GM23338 (cell line): ENCODE measurements at regions not wholly inside any gene's neighbourhood (a gene's known extent, or its start where the extent isn't known, plus 50 kb on each side); places are given as distances from the start of the nearest gene placed in this dataset.

Source experiments
- ATAC-seq: fragments of 200-7000 bp; cut with Tn5 transposase; 3 replicates; pipeline ENCODE4 v1.9.1; 2020
- DNase-seq: peaks from one replicate; pipeline ENCODE4 v3.0.0-alpha.2; 2015; ENCODE audit warnings: low spot score
- H2AFZ ChIP-seq: fragments of 200-600 bp; sonication (generic); 2 replicates; pipeline ENCODE4 v1.8.0; 2016; ENCODE audit warnings: antibody characterized with exemption, mild to moderate bottlenecking, moderate library complexity
- H3F3A ChIP-seq: fragments of 200-600 bp; sonication (generic); replicated peaks from 2 replicates; pipeline ENCODE4 v1.8.0; 2017; ENCODE audit warnings: antibody characterized with exemption, mixed run types, low read depth
- H3K27ac ChIP-seq: fragments of 200-600 bp; sonication (generic); 2 replicates; pipeline ENCODE4 v1.6.1; 2016; ENCODE audit warnings: low read depth
- H3K27me3 ChIP-seq: fragments of 200-600 bp; sonication (generic); 2 replicates; pipeline ENCODE4 v1.8.0; 2016; ENCODE audit warnings: mild to moderate bottlenecking, mixed run types, moderate library complexity; ENCODE audit not compliant: insufficient read depth
- H3K36me3 ChIP-seq: fragments of 200-600 bp; sonication (generic); 2 replicates; pipeline ENCODE4 v1.8.0; 2016; ENCODE audit warnings: mild to moderate bottlenecking; ENCODE audit not compliant: insufficient read depth
- H3K4me1 ChIP-seq: fragments of 200-600 bp; sonication (generic); 2 replicates; pipeline ENCODE4 v1.8.0; 2016; ENCODE audit warnings: mild to moderate bottlenecking, moderate library complexity; ENCODE audit not compliant: insufficient read depth
- H3K4me2 ChIP-seq: fragments of 200-600 bp; sonication (generic); 2 replicates; pipeline ENCODE4 v1.7.1; 2017; ENCODE audit warnings: mixed run types
- H3K4me3 ChIP-seq: fragments of 200-600 bp; sonication (generic); 2 replicates; pipeline ENCODE4 v1.6.1; 2016; ENCODE audit warnings: mixed run types
- H3K79me2 ChIP-seq: fragments of 200-600 bp; sonication (generic); replicated peaks from 2 replicates; pipeline ENCODE4 v1.8.0; 2017; ENCODE audit warnings: mild to moderate bottlenecking; ENCODE audit not compliant: insufficient read depth
- H3K9me2 ChIP-seq: fragments of 200-600 bp; sonication (generic); 2 replicates; pipeline ENCODE4 v1.8.0; 2017; ENCODE audit not compliant: insufficient read depth
- H4K20me1 ChIP-seq: fragments of 200-600 bp; sonication (generic); replicated peaks from 2 replicates; pipeline ENCODE4 v1.8.0; 2017; ENCODE audit warnings: mild to moderate bottlenecking; ENCODE audit not compliant: insufficient read depth
- H3K27ac Mint-ChIP-seq: 2 replicates; pipeline ENCODE4 v1.8.0; 2020; ENCODE audit warnings: inconsistent platforms, mild to moderate bottlenecking, moderate library complexity, mixed read lengths
- H3K27me3 Mint-ChIP-seq: 3 replicates; pipeline ENCODE4 v1.8.0; 2022; ENCODE audit warnings: low read depth, mild to moderate bottlenecking, moderate library complexity, mixed read lengths, inconsistent platforms; ENCODE audit not compliant: insufficient read depth, poor library complexity
- H3K36me3 Mint-ChIP-seq: 3 replicates; pipeline ENCODE4 v1.8.0; 2021; ENCODE audit warnings: low read depth, mild to moderate bottlenecking, inconsistent platforms, moderate library complexity, mixed read lengths
- H3K4me1 Mint-ChIP-seq: 3 replicates; pipeline ENCODE4 v1.8.0; 2020; ENCODE audit warnings: mild to moderate bottlenecking, inconsistent platforms, mixed read lengths
- H3K4me3 Mint-ChIP-seq: 3 replicates; pipeline ENCODE4 v1.8.0; 2021; ENCODE audit warnings: moderate library complexity, mild to moderate bottlenecking, inconsistent platforms, mixed read lengths
- H3K9me3 Mint-ChIP-seq: 3 replicates; pipeline ENCODE4 v1.8.0; 2020; ENCODE audit warnings: moderate library complexity, mild to moderate bottlenecking, inconsistent platforms, mixed read lengths
- TF ChIP-seq, protein P1 (sequence below), 2 experiments: fragments of 200-600 bp in 1 of 2; sonication (generic) in 1 of 2; conservative IDR thresholded peaks; 2 replicates each; pipeline versions ENCODE4 v1.5.1 to v1.6.1; 2016 to 2017; ENCODE audit warnings: antibody characterized with exemption in 2 of 2, low read depth in 2 of 2, mild to moderate bottlenecking in 2 of 2, moderate library complexity in 1 of 2
- TF ChIP-seq, protein P2 (sequence below): fragments of 250-450 bp; sonication (Bioruptor Pico); IDR thresholded peaks from 2 replicates; pipeline ENCODE4 v1.5.0; 2020; ENCODE audit warnings: mild to moderate bottlenecking, moderate library complexity

DNA sequence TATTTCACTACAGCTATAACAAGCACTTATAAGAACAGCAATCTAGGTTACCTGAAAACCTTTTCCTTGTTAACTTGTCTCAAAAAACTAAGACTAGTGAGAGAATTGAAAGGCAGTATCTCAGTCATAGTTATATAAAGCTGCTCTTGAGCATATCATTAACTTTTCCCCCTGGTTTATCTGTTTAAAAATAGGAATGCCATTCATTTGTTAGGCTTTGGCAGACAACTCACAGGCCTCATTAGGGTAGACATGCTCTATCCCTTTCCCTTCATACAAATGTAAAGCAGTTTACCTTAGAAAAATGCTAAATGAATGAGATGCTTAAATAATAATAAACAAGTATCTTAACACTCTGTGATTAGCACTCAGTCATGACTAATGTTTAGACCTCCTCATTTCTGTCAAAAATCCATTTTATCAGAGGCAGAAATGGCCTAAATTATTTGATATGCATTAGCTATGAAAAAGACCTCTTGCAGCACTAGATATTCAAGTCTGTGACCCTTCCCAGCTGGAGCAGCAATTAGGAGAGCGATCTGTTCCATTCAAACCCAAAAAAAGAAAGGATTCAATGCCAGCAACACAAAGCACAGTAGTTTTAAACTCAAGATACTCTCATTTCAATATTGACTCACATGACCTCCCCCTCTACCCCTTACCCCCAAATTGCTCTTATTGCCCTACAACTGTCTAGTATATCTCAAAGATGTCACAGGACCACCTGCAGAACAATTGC lies 1578.8 kb upstream of the WWC1 start:
- ATAC-seq = no peak; the same call in 2 of the 3 replicates
- Mint-ChIP-seq H3K27me3 (peaks cover 2% of the 10 kb centered on the region), H3K36me3 (peaks cover 5% of the 10 kb centered on the region; the same call in 1 of the 3 replicates), H3K4me3 (no peak overlapping the region), H3K4me1 (peaks cover 23% of the 10 kb centered on the region), H3K27ac (peak overlapping the region; percentile 1), H3K9me3 (peaks cover 9% of the 10 kb centered on the region; the same call in 2 of the 3 replicates)
- Histone ChIP-seq H3K4me3 (no peak overlapping the region), H3K36me3 (no peaks in the 10 kb centered on the region), H2AFZ (no peak overlapping the region), H3K27ac (peak overlapping the region; percentile 29), H3K79me2 (no peaks in the 10 kb centered on the region), H3K9me2 (0 out of 2 replicates have a peak, but pooled peaks cover 4% of the 10 kb centered on the region), H4K20me1 (no peaks in the 10 kb centered on the region), H3F3A (no peaks in the 10 kb centered on the region), H3K4me2 (peak overlapping the region; percentile 30), H3K4me1 (peaks cover 21% of the 10 kb centered on the region), H3K27me3 (no peaks in the 10 kb centered on the region)
- no peak for DNase-seq
- TF ChIP-seq, protein P1, sequence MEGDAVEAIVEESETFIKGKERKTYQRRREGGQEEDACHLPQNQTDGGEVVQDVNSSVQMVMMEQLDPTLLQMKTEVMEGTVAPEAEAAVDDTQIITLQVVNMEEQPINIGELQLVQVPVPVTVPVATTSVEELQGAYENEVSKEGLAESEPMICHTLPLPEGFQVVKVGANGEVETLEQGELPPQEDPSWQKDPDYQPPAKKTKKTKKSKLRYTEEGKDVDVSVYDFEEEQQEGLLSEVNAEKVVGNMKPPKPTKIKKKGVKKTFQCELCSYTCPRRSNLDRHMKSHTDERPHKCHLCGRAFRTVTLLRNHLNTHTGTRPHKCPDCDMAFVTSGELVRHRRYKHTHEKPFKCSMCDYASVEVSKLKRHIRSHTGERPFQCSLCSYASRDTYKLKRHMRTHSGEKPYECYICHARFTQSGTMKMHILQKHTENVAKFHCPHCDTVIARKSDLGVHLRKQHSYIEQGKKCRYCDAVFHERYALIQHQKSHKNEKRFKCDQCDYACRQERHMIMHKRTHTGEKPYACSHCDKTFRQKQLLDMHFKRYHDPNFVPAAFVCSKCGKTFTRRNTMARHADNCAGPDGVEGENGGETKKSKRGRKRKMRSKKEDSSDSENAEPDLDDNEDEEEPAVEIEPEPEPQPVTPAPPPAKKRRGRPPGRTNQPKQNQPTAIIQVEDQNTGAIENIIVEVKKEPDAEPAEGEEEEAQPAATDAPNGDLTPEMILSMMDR (conservative IDR thresholded peaks at IDR 0.05; ENCODE audit: low read depth in 2 of 2) = no peak
- TF ChIP-seq, protein P2, sequence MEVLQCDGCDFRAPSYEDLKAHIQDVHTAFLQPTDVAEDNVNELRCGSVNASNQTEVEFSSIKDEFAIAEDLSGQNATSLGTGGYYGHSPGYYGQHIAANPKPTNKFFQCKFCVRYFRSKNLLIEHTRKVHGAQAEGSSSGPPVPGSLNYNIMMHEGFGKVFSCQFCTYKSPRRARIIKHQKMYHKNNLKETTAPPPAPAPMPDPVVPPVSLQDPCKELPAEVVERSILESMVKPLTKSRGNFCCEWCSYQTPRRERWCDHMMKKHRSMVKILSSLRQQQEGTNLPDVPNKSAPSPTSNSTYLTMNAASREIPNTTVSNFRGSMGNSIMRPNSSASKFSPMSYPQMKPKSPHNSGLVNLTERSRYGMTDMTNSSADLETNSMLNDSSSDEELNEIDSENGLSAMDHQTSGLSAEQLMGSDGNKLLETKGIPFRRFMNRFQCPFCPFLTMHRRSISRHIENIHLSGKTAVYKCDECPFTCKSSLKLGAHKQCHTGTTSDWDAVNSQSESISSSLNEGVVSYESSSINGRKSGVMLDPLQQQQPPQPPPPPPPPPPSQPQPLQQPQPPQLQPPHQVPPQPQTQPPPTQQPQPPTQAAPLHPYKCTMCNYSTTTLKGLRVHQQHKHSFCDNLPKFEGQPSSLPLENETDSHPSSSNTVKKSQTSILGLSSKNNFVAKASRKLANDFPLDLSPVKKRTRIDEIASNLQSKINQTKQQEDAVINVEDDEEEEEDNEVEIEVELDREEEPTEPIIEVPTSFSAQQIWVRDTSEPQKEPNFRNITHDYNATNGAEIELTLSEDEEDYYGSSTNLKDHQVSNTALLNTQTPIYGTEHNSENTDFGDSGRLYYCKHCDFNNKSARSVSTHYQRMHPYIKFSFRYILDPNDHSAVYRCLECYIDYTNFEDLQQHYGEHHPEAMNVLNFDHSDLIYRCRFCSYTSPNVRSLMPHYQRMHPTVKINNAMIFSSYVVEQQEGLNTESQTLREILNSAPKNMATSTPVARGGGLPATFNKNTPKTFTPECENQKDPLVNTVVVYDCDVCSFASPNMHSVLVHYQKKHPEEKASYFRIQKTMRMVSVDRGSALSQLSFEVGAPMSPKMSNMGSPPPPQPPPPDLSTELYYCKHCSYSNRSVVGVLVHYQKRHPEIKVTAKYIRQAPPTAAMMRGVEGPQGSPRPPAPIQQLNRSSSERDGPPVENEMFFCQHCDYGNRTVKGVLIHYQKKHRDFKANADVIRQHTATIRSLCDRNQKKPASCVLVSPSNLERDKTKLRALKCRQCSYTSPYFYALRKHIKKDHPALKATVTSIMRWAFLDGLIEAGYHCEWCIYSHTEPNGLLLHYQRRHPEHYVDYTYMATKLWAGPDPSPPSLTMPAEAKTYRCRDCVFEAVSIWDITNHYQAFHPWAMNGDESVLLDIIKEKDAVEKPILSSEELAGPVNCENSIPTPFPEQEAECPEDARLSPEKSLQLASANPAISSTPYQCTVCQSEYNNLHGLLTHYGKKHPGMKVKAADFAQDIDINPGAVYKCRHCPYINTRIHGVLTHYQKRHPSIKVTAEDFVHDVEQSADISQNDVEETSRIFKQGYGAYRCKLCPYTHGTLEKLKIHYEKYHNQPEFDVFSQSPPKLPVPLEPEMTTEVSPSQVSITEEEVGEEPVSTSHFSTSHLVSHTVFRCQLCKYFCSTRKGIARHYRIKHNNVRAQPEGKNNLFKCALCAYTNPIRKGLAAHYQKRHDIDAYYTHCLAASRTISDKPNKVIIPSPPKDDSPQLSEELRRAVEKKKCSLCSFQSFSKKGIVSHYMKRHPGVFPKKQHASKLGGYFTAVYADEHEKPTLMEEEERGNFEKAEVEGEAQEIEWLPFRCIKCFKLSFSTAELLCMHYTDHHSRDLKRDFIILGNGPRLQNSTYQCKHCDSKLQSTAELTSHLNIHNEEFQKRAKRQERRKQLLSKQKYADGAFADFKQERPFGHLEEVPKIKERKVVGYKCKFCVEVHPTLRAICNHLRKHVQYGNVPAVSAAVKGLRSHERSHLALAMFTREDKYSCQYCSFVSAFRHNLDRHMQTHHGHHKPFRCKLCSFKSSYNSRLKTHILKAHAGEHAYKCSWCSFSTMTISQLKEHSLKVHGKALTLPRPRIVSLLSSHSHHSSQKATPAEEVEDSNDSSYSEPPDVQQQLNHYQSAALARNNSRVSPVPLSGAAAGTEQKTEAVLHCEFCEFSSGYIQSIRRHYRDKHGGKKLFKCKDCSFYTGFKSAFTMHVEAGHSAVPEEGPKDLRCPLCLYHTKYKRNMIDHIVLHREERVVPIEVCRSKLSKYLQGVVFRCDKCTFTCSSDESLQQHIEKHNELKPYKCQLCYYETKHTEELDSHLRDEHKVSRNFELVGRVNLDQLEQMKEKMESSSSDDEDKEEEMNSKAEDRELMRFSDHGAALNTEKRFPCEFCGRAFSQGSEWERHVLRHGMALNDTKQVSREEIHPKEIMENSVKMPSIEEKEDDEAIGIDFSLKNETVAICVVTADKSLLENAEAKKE (CRISPR knock-in tag) = no peak
